ENCODE measurements at regions not wholly inside any gene's neighbourhood (a gene's known extent, or its start where the extent isn't known, plus 50 kb on each side); places are given as distances from the start of the nearest gene placed in this dataset.

DNA sequence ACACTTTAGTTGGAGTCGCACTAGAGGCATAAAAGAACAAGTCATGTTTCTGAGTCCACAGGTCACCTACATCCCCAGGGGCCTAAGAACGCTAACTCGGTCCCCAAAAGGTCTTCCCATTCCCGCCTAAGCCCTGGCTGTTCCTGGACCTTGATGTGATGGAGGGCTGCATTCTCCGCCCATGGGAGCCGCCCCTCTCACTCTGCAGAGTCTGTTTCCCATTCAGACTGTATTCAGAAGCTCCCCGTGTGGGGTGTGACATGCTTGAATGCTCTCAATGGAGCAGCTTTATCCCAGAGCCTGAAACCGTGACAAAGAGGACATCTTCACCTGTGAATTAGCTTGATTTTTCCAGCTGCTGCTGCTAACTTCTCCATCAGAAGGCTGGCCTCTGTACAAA, 319.0 kb upstream of the KLHL29 start (continued):
- TF ChIP-seq, protein P1, sequence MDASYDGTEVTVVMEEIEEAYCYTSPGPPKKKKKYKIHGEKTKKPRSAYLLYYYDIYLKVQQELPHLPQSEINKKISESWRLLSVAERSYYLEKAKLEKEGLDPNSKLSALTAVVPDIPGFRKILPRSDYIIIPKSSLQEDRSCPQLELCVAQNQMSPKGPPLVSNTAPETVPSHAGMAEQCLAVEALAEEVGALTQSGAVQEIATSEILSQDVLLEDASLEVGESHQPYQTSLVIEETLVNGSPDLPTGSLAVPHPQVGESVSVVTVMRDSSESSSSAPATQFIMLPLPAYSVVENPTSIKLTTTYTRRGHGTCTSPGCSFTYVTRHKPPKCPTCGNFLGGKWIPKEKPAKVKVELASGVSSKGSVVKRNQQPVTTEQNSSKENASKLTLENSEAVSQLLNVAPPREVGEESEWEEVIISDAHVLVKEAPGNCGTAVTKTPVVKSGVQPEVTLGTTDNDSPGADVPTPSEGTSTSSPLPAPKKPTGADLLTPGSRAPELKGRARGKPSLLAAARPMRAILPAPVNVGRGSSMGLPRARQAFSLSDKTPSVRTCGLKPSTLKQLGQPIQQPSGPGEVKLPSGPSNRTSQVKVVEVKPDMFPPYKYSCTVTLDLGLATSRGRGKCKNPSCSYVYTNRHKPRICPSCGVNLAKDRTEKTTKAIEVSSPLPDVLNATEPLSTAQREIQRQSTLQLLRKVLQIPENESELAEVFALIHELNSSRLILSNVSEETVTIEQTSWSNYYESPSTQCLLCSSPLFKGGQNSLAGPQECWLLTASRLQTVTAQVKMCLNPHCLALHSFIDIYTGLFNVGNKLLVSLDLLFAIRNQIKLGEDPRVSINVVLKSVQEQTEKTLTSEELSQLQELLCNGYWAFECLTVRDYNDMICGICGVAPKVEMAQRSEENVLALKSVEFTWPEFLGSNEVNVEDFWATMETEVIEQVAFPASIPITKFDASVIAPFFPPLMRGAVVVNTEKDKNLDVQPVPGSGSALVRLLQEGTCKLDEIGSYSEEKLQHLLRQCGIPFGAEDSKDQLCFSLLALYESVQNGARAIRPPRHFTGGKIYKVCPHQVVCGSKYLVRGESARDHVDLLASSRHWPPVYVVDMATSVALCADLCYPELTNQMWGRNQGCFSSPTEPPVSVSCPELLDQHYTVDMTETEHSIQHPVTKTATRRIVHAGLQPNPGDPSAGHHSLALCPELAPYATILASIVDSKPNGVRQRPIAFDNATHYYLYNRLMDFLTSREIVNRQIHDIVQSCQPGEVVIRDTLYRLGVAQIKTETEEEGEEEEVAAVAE (CRISPR knock-in tag; IDR thresholded peaks at IDR 0.05; ENCODE audit: borderline replicate concordance): no peak
- TF ChIP-seq, protein P2, sequence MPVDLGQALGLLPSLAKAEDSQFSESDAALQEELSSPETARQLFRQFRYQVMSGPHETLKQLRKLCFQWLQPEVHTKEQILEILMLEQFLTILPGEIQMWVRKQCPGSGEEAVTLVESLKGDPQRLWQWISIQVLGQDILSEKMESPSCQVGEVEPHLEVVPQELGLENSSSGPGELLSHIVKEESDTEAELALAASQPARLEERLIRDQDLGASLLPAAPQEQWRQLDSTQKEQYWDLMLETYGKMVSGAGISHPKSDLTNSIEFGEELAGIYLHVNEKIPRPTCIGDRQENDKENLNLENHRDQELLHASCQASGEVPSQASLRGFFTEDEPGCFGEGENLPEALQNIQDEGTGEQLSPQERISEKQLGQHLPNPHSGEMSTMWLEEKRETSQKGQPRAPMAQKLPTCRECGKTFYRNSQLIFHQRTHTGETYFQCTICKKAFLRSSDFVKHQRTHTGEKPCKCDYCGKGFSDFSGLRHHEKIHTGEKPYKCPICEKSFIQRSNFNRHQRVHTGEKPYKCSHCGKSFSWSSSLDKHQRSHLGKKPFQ (CRISPR knock-in tag; IDR thresholded peaks at IDR 0.05; ENCODE audit: insufficient replicate concordance): no peak
- TF ChIP-seq, protein P3, sequence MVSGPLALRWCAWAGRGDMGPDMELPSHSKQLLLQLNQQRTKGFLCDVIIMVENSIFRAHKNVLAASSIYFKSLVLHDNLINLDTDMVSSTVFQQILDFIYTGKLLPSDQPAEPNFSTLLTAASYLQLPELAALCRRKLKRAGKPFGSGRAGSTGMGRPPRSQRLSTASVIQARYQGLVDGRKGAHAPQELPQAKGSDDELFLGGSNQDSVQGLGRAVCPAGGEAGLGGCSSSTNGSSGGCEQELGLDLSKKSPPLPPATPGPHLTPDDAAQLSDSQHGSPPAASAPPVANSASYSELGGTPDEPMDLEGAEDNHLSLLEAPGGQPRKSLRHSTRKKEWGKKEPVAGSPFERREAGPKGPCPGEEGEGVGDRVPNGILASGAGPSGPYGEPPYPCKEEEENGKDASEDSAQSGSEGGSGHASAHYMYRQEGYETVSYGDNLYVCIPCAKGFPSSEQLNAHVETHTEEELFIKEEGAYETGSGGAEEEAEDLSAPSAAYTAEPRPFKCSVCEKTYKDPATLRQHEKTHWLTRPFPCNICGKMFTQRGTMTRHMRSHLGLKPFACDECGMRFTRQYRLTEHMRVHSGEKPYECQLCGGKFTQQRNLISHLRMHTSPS (CRISPR knock-in tag; IDR thresholded peaks at IDR 0.05; ENCODE audit: low read depth): no peak
- TF ChIP-seq ZNF143 (CRISPR knock-in tag; IDR thresholded peaks at IDR 0.05): no peak
- no peak for TF ChIP-seq ZNF326 (CRISPR knock-in tag; IDR thresholded peaks at IDR 0.05; ENCODE audit: borderline replicate concordance)
- TF ChIP-seq FOSL2 (CRISPR knock-in tag; IDR thresholded peaks at IDR 0.05): no peak
- no peak for TF ChIP-seq NR2C2 (CRISPR knock-in tag; IDR thresholded peaks at IDR 0.05; ENCODE audit: borderline replicate concordance)
- no peak for TF ChIP-seq ZNF549 (CRISPR knock-in tag; IDR thresholded peaks at IDR 0.05)

Measured in HepG2 (cell line).